CD4-positive, alpha-beta T cell treated with Interleukin-17A for 4 hours (primary cell): ENCODE measurements at regions not wholly inside any gene's neighbourhood (a gene's known extent, or its start where the extent isn't known, plus 50 kb on each side); places are given as distances from the start of the nearest gene placed in this dataset.
"Not testable (repeated sequence)": the region's sequence is repeated elsewhere in the genome, so short reads cannot be mapped to it uniquely, and the experiment has no call there.

Experiments
- DNase-seq: peaks from one replicate; pipeline ENCODE4 v3.0.0-alpha.2; 2020; ENCODE audit warnings: mixed read lengths

GRCh38 chr10:64771253-64772050, 1250.3 kb downstream of the REEP3 start:
- DNase-seq = no peak

- DNase-seq = no peak
These were observed 1252.2 kb downstream of the REEP3 start for GRCh38 chr10:64773357-64773756.

- not testable (repeated sequence) for DNase-seq
These were observed 1263.2 kb downstream of the REEP3 start for GRCh38 chr10:64784451-64784850.

- DNase-seq = no peak
These were observed 1264.6 kb downstream of the REEP3 start for GRCh38 chr10:64785816-64786215.

GRCh38 chr10:64786989-64787388, 1265.8 kb downstream of the REEP3 start:
- DNase-seq = no peak

GRCh38 chr10:64795847-64796246, 1274.6 kb downstream of the REEP3 start:
- DNase-seq = no peak

- no peak for DNase-seq
These were observed 1277.1 kb downstream of the REEP3 start for GRCh38 chr10:64798297-64798696.

- not testable (repeated sequence) for DNase-seq
These were observed 1287.0 kb downstream of the REEP3 start for GRCh38 chr10:64808233-64808632.

- not testable (repeated sequence) for DNase-seq
These were observed 1288.8 kb downstream of the REEP3 start for GRCh38 chr10:64810046-64810445.

- no peak for DNase-seq
These were observed 1292.2 kb downstream of the REEP3 start for GRCh38 chr10:64813391-64813790.

- DNase-seq = no peak
These were observed 1293.0 kb downstream of the REEP3 start for GRCh38 chr10:64814201-64814600.

GRCh38 chr10:64829888-64830412, 1308.7 kb downstream of the REEP3 start:
- no peak for DNase-seq

GRCh38 chr10:64830869-64831268, 1309.7 kb downstream of the REEP3 start:
- DNase-seq = no peak

- no peak for DNase-seq
These were observed 1319.1 kb downstream of the REEP3 start for GRCh38 chr10:64840341-64840740.

- no peak for DNase-seq
These were observed 1325.5 kb downstream of the REEP3 start for GRCh38 chr10:64846700-64847099.

GRCh38 chr10:64855941-64856340, 1334.7 kb downstream of the REEP3 start:
- no peak for DNase-seq

- DNase-seq = no peak
These were observed 1338.7 kb downstream of the REEP3 start for GRCh38 chr10:64859911-64860310.

GRCh38 chr10:64863836-64864235, 1342.6 kb downstream of the REEP3 start:
- DNase-seq = no peak

- no peak for DNase-seq
These were observed 1346.3 kb downstream of the REEP3 start for GRCh38 chr10:64867501-64867962.

- no peak for DNase-seq
These were observed 1351.9 kb downstream of the REEP3 start for GRCh38 chr10:64873088-64873487.

GRCh38 chr10:64873959-64874358, 1352.8 kb downstream of the REEP3 start:
- DNase-seq = no peak

- DNase-seq = no peak
These were observed 1359.3 kb downstream of the REEP3 start for GRCh38 chr10:64880546-64880945.

- DNase-seq = no peak
These were observed 1360.1 kb downstream of the REEP3 start for GRCh38 chr10:64881257-64881656.

GRCh38 chr10:64896582-64896981, 1375.4 kb downstream of the REEP3 start:
- no peak for DNase-seq

GRCh38 chr10:64906311-64906710, 1385.1 kb downstream of the REEP3 start:
- not testable (repeated sequence) for DNase-seq
